HG03280 (cell line): ENCODE measurements at regions not wholly inside any gene's neighbourhood (a gene's known extent, or its start where the extent isn't known, plus 50 kb on each side); places are given as distances from the start of the nearest gene placed in this dataset.

ENCODE experiments used
- ATAC-seq: cut with Tn5 transposase; IDR thresholded peaks from one replicate; pipeline ENCODE4 v1.9.1; 2021; ENCODE audit warnings: mild to moderate bottlenecking, moderate library complexity; ENCODE audit not compliant: unreplicated experiment

DNA sequence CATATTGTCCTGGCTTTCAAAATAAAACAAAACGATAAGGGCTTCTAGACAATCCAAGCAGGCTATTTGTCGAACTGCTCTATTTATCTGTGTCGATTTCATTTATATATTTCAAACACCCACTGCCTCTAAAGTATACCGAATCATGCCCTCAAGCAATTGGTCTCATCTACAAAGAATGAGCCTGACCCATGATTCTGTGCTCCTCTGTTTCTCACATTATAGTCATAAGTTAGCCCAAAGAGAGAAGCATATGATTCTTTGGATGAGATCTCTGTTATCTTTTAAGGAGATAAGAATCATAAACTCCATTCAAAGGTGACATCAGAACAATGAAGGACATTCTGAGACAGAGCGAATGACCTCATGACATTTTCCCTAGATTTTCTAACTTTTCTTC lies 191.1 kb downstream of the MAP2K6 start:
- no peak for ATAC-seq

DNA sequence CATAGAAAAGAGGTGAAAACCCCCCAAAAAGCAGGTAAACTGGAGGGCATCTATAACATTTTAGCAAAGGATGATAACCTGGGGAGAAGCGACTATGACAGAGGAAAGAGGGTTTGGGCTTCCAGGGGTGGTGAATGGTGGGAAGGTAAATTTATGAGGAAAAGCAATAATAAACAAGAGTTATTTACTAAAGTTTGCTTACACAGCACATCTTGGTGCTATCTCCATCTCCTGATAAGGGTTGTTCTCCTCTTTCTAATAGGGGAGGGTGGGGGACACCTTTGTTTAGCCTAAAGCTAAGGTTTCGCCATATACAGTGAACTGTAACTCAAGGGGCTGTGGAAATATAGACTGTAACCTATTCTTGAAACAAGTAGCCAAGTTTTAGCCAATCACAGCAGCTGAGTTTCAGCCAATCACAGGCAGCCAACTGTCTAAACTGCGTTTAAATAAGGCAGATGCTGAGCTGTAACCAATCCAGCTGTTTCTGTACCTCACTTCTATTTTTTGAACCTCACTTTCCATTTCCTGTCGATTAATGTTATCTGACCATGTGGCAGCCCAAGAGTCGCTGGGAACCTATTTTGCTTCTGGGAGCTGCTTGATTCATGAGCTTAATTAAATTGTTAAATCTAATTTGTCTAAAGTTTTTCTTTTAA lies 191.8 kb downstream of the MAP2K6 start:
- no peak for ATAC-seq

DNA sequence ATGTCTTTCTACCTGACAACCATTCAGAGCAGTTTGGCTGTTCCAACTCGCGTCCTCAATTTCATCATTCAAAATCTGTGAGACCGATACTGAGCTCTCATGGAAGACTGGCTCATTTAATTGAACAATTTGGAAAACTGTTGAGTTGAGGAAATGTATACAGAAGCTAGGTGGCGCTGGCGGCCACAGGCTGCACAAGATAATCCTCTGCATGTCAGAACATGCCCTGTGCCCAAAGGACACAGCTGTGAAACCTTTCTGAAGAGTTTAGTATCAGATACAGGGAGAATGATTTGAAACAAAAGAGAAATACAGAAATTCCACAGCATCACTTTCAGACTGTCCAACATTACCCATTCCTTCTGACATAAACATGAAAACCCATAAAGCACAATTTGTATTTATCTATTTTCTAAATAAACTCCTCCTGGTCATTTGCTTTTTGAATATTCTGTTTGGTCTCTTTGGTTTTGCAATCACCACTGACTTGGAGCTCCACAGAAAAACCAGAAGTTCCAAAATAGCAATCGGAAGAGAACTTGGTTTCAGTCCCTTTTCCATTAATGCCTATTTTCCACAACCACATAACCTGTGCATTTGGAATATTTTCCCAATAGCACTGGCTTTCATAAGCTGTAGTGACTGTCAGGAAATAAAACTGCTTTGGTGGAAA lies 192.8 kb downstream of the MAP2K6 start:
- peak; percentile 85 for ATAC-seq

DNA sequence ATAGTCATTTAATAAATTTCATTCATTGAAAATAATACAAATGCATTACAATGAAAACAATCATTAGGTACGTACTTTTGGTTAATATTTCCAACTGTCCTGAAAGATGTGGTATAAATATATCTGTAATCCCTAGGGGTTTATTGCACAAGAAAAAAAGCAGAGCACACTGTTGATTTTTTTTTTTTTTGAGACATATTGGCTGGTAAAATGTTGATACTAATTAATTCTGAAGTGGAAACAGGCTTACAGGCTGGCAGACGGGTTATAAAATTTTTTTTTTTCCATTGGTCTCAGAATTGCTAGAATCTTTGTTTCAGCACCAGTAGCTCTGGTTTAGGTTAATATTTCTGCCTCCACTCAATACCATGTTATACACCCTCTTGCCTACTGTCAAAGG lies 193.6 kb downstream of the MAP2K6 start:
- no peak for ATAC-seq

DNA sequence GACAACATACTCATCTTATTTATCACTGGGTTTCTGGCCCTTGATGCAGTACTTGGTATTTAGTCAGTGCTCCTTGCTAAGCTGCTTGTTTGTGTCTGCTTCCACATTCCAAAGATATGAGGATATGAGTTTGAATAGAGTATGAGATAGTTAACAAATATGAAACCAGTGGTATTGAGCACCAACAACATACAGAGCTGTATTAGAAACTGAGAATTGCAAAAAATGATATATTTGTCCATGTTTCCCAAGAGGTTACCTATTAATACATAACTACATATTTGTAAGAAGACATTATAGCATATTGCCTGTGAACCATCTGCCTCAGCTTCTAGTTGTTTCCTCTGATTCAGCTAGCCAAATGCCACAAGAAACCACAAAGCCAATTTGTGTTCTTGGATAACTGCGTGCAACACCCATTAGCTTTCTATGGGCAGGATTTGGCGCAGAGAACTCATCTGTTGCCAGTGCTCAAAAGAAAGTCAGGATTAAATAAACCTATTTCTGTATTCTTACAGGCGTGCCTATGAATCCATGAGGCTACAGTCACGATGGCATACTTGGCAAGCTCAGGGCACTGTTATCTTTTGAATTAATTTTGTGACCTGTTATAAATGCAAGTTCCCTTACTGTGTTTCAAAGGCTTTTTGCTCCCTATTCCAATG lies 194.4 kb downstream of the MAP2K6 start:
- ATAC-seq = no peak

DNA sequence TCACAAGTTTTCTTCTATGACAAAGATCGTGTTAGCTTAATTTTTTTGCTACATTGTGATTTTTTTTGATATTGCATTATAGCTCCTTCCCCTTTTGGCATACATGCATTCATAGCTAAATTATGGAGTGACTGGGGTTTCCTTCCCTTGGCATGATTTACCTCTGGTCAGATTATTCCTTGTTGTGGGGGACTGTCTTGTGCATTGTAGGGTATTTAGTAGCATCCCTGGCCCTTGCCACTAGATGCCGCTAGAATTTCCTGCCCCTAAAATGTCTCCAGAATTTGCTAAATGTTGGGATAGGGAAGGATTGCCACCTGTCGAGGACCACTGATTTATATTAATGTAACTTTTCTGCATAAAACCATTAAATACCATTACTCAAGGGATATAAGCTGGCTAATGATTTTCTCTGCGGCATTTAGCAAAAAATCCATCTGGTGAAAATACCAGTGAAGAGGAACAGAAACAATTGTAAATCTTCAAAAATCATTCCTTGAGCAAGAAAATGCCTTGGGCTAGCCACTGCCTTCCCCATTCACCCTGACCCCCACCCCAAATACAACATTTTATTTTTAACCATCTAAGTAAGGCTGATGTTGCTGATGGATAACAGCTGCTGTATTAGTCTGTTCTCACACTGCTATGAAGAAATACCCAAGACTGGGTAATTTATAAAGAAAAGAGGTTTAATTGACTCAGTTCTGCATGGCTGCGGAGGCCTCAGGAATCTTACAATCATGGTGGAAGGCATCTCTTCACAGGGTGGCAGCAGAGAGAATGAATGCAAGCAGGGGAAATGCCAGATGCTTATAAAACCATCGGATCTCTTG lies 195.2 kb downstream of the MAP2K6 start:
- ATAC-seq = no peak

DNA sequence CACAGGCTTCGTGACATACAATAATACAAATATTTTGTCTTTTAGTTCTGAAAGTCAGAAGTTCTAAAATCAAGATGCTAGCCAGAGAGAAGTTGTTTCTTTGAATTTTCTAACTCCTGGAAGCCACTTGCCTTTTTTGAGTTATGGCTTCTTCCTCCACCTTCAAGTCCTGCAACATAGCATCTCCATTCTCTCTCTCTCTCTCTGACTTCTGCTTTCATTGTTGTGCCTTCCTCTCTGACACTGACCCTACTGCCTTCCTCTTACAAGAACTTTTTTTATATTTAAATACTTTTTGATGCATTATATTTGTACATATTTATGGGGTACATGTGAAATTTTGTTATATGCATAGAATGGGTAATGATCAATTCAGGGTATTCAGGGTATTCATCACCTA lies 205.9 kb downstream of the MAP2K6 start:
- ATAC-seq = no peak

DNA sequence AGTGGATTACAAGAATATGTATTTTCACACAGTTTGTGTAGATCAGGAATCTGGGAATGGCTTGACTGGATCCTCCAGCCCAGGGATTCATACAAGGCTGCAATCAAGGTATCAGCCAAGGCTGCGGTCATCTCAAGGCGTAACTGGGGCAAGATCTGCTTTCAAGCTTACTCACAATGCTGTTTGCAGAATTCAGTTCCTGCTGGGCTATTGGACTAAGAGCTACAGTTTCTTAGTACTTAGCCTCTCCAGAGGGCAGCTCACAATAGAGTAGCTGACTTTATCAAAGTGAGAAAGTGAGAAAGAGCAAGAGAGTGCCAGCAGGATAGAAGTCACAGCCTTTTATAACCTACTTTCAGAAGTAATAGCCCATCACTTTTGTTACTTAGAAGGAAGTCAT lies 211.0 kb downstream of the MAP2K6 start:
- ATAC-seq = no peak

DNA sequence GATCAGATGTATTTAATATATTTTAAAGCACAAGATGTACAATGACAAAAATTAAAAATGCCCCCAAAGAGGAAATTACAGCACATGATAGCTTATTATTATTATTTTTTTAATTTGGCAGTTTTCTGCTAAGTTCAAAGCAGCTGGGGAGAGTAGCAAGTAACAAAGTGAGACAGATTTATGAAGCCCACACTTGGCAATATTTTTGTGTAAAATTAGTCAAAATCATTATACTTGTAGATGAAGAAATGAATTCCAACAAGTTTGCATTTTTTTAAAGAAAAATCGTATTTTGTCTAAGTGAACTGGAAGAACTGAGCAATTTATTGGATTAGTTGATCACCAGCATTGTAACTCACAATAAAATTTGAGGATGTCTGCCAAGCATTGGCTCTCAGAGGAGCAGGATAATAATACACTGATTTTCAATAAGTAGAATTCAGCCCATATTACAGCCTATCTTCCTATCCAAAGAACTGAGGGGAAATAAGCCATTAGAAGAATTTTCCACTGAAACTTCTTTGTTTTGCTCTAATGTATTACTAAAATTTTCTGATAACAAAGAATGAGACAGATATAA lies 215.6 kb downstream of the MAP2K6 start:
- ATAC-seq = no peak

DNA sequence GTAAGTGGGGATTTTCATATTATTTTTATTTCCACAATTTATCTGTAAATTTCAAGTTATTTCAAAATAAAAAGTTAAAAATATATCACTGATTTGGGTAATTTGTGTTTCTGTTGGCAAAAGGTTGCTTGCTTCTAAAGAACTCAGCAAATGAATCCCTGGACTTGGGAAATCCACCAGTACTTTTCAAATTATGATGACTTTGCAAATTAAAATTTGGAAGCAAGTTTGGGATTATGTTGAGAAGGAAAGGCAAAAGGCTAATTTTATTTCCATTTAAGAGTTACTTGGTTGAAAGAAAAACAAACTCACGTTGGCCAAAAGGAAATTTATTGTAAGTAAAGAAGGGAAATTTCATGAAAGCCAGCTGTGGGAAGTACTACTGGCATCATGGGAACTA lies 220.3 kb downstream of the MAP2K6 start:
- no peak for ATAC-seq

DNA sequence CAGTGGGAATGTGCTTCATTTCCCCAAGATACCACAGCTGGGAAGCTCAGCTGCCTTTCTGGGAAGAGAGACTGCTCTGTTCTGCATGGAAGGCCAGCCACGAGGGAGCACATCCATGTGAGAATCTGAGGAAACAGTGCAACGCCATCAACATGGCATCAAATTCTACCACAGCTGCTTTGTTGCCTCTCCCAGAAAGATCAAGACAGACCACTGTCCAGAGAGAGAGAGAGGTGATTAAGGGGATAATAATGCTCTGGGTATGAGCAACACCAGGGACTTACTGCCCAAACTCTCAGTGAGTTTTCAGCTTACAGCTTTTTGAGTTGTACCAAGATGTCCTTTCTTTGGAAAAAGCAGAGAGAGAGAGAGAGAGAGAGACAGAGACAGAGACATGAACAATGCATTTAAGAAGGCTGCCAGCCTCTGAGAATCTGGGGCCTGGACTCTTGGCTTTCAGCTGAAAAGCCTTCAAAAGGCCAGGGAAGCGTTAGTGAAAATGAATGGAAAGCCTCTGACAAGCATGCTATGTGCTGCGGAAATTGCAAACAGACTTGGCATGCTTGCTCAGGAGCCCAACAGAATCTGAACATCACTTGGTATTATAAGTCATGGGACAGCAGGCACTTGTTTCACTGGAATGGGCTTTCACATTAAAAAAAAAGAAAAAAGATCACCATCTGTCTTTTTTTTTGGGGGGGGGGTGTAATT lies 223.1 kb downstream of the MAP2K6 start:
- ATAC-seq = no peak

DNA sequence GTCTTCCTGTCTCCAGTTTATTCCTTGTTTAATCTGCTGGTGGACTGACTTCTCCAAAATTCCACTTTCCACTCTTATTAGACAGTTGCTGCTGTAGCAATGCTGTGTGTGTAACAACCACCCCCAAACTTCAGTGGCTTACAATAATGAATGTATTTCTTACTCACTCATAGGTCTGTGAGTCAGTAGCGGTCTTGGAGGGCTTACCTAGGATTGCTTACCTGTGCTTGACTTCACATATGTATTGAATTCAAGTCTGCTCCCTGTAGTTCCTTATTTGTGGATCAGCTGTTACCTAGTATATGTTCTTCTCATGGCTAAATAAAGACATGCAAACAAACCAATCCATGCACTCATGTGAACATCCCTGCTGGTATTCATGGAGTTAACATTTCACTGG lies 224.6 kb downstream of the MAP2K6 start:
- no peak for ATAC-seq

DNA sequence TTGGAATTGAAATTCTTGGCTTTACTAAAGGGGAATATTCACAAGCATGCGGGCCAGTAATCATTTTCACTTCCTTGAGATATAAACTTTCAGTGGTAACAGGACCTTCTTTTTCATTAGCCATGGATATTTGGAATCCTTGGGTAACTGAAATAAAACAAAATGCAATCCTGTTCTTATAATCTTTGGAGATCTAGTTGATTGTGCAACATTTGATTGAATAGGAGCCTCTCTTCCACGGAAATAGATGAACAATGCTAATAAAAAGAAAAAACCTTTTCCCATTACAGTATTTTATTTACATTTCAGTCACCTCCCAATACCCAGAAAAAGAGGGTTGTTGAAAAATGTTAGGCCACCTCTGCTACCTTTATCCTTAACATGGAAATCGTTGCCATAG lies 225.6 kb downstream of the MAP2K6 start:
- no peak for ATAC-seq

DNA sequence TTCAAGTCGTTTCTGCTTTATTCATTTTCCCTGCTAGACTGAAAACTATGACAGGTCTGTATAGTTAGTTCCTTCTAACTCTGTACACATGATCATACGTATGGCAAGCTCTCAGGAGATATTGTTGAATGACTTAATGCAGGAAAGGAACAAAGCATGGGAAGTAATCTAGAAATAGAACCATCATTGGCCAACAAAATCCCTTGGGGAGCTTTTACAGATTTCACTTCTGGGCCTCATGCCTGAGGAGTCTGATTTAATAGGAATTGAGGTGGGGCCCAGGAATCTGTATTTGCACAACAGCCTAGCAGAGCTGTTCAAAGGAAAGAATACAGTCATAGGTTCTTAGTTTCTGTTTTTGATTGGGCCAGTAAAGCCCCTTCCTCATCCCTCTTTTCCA lies 229.2 kb downstream of the MAP2K6 start:
- ATAC-seq = no peak

DNA sequence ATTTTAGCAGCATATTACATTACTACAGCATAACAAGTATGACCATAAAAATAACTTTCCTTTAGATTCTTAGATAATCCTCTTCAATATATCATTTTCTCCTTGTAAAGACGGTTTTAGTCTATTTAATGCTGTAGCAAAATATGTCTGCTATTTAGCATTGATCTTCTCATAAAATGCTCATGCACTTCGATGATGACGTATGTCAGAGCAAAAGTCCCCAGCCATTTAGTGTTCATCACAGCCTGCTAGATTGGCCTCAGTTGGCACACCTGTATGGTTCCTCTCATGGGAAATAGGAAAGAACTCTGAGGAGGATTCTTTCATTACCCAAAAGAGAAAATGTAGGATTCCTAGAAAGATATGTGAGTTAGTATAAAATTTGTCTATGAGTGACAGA lies 232.2 kb downstream of the MAP2K6 start:
- no peak for ATAC-seq

DNA sequence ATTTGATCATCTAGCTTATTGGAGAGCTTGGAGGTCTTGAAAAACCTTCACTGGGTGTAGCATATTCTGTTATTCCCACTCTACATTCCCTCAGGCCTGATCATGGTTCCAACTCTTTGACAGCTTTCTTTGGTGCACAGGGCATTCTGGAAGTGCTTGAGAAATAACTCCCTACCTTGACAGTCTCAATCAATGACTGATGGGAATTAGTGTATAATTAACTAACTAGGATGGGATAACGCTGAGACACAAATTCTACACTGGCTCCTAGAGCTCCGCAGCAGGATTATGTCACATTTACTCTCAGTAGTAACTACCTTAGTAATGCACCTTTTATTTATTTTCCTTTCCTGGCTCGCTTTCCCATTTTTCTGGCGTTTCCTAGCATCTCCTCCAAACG lies 236.4 kb downstream of the MAP2K6 start:
- ATAC-seq = no peak

DNA sequence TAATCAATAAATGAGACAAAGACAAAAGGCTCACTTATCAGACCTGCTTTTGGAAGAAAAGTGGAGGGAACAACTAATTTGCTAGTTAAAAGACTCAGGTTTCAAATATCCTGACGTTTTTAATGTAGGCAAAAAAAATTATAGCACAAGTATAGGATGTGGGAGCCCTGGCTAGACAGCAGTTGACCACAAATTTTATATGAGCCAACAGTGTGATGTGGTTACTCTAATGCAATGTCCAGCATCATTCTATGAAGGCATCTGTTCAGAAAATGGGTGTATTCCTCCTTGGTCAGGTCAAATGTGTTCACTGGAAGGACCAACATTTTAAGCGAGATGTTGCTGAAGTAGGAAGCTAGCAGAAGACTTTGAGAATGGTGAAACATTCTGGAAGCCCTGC lies 237.4 kb downstream of the MAP2K6 start:
- ATAC-seq = no peak

DNA sequence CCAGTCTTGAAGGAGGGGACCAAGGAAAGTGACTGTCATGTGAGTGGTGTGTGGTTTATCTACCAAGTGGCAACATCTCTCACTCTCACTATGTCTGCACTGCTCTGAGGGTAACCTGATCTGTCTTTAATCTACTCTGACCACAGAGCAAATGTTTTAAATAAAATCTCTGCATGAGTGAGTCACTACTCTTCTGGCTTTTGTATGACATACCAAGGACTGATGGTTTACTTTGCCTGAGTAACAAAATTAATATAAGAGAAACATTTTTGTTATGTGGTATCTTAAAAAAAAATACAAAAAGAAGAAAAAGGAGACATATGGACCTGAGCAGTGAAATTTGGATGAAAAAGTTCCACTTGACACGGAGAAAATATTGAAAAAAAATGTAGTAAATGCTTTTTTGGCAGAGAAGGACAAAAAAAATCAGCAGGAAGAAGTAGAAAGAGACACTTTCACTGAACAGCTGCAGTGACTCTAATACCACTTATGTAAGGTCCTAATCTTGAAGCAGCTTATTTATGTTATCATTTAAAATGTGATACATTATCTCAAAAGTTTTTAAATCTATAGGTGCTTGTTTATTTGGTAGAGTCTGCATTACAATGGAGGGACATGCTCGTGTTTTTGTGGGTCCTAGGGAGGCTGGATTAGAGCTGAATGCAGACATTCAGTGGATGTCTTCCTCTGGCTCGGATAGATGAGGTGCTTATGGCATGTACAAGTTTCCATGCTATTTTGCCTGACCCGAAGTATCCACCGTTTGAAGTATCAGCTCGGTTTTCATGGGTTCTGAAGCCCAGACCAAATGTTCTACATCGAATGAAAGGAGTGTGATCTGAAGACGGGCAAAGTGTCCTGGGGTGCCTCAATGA lies 240.7 kb downstream of the MAP2K6 start:
- ATAC-seq = no peak

DNA sequence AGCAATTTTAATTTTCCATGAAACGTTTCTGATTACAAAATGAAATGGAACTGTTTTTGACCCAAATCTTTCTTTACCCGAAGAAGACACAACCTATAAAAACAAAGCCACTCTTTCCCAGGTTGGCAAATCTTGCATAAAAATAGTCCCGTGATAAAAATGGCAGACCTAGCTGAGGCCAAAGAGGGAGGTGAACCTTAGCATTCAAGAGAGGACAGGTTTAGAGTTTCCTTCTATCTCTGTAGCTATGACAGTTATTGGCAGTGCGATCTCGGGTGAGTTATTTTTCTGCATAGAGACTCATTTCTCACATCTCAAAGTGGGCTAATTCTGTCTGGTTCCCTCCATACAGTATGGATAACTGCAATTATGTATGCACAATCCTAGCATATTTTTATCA lies 241.4 kb downstream of the MAP2K6 start:
- no peak for ATAC-seq
